Liver (tissue), 8 donors: ENCODE measurements at regions not wholly inside any gene's neighbourhood (a gene's known extent, or its start where the extent isn't known, plus 50 kb on each side); places are given as distances from the start of the nearest gene placed in this dataset.

Experiments used
- DNase-seq: peaks from one replicate; pipeline ENCODE4 v3.0.0-alpha.2; 2017; ENCODE audit warnings: low spot score
- H3K27ac ChIP-seq, 2 donors: one replicate each; pipeline ENCODE4 v1.7.0; 2013; ENCODE audit warnings: inconsistent platforms in 2 of 2, low read length in 2 of 2, control low read depth in 1 of 2, low read depth in 1 of 2, mild to moderate bottlenecking in 1 of 2
- H3K27me3 ChIP-seq, 4 donors: one replicate each; pipeline versions ENCODE4 v1.6.1 to v1.7.0; 2013; ENCODE audit warnings: low read length in 3 of 4, inconsistent platforms in 1 of 4, mild to moderate bottlenecking in 1 of 4, moderate library complexity in 1 of 4; ENCODE audit not compliant: control insufficient read depth in 4 of 4, insufficient read depth in 4 of 4
- H3K36me3 ChIP-seq, 4 donors: one replicate each; pipeline versions ENCODE4 v1.6.1 to v1.7.0; 2013; ENCODE audit warnings: low read length in 3 of 4, mild to moderate bottlenecking in 3 of 4, low read depth in 1 of 4, moderate library complexity in 1 of 4; ENCODE audit not compliant: control insufficient read depth in 4 of 4, insufficient read depth in 3 of 4
- H3K4me1 ChIP-seq, 4 donors: one replicate each; pipeline versions ENCODE4 v1.6.1 to v1.7.0; 2013; ENCODE audit warnings: low read length in 3 of 4, mild to moderate bottlenecking in 3 of 4, moderate library complexity in 1 of 4; ENCODE audit not compliant: control insufficient read depth in 4 of 4, insufficient read depth in 4 of 4
- H3K4me3 ChIP-seq, 3 donors: one replicate each; pipeline versions ENCODE4 v1.6.1 to v1.7.0; 2013; ENCODE audit warnings: low read length in 3 of 3, control low read depth in 1 of 3, low read depth in 1 of 3, mild to moderate bottlenecking in 1 of 3
- H3K9ac ChIP-seq, 2 donors: one replicate each; pipeline ENCODE4 v1.7.0; 2013; ENCODE audit warnings: low read length in 2 of 2, mild to moderate bottlenecking in 2 of 2, moderate library complexity in 2 of 2, control low read depth in 1 of 2, low read depth in 1 of 2
- H3K9me3 ChIP-seq, 4 donors: one replicate each; pipeline versions ENCODE4 v1.6.1 to v1.7.0; 2013; ENCODE audit warnings: low read length in 3 of 4; ENCODE audit not compliant: control insufficient read depth in 4 of 4
- EGR1 ChIP-seq, 2 donors: IDR thresholded peaks; 2 replicates each; pipeline ENCODE4 v1.6.1; 2016 to 2018; ENCODE audit warnings: antibody characterized with exemption in 2 of 2, low read depth in 2 of 2
- FOXA1 ChIP-seq: IDR thresholded peaks from 2 replicates; pipeline ENCODE4 v1.6.1; 2016; ENCODE audit warnings: antibody characterized with exemption
- FOXA2 ChIP-seq: IDR thresholded peaks from 2 replicates; pipeline ENCODE4 v1.6.1; 2016; ENCODE audit warnings: antibody characterized with exemption
- GABPA ChIP-seq, 2 donors: IDR thresholded peaks in 1 of 2; conservative IDR thresholded peaks in 1 of 2; 2 replicates each; pipeline ENCODE4 v1.6.1; 2016; ENCODE audit warnings: antibody characterized with exemption in 2 of 2, mild to moderate bottlenecking in 1 of 2, moderate library complexity in 1 of 2
- HNF4A ChIP-seq, 2 donors: conservative IDR thresholded peaks; 2 replicates each; pipeline ENCODE4 v1.6.1; 2016; ENCODE audit warnings: antibody characterized with exemption in 2 of 2, mild to moderate bottlenecking in 2 of 2
- HNF4G ChIP-seq: IDR thresholded peaks from 2 replicates; pipeline ENCODE4 v1.6.1; 2016; ENCODE audit warnings: antibody characterized with exemption
- JUND ChIP-seq, 2 donors: IDR thresholded peaks; 2 replicates each; pipeline ENCODE4 v1.6.1; 2016; ENCODE audit warnings: antibody characterized with exemption in 2 of 2
- MAX ChIP-seq: IDR thresholded peaks from 2 replicates; pipeline ENCODE4 v1.6.1; 2016; ENCODE audit warnings: antibody characterized with exemption
- NR2F2 ChIP-seq: IDR thresholded peaks from 2 replicates; pipeline ENCODE4 v1.6.1; 2016; ENCODE audit warnings: antibody characterized with exemption
- RAD21 ChIP-seq, 2 donors: IDR thresholded peaks; 2 replicates each; pipeline ENCODE4 v1.6.1; 2016; ENCODE audit warnings: antibody characterized with exemption in 2 of 2, mild to moderate bottlenecking in 2 of 2
- REST ChIP-seq: IDR thresholded peaks from 2 replicates; pipeline ENCODE4 v1.6.1; 2016; ENCODE audit warnings: antibody characterized with exemption, mild to moderate bottlenecking
- RXRA ChIP-seq, 2 donors: IDR thresholded peaks; 2 replicates each; pipeline ENCODE4 v1.6.1; 2017 to 2018; ENCODE audit warnings: antibody characterized with exemption in 2 of 2, mild to moderate bottlenecking in 1 of 2
- SP1 ChIP-seq: IDR thresholded peaks from 2 replicates; pipeline ENCODE4 v1.6.1; 2018; ENCODE audit warnings: antibody characterized with exemption, mild to moderate bottlenecking
- TAF1 ChIP-seq: conservative IDR thresholded peaks from 2 replicates; pipeline ENCODE4 v1.6.1; 2016; ENCODE audit warnings: antibody characterized with exemption, mild to moderate bottlenecking
- YY1 ChIP-seq: IDR thresholded peaks from 2 replicates; pipeline ENCODE4 v1.6.1; 2016; ENCODE audit warnings: antibody characterized with exemption, mild to moderate bottlenecking
- ZBTB33 ChIP-seq: IDR thresholded peaks from 2 replicates; pipeline ENCODE4 v1.6.1; 2016; ENCODE audit warnings: antibody characterized with exemption
- whole genome bisulfite sequencing: extraction: QIAGEN DNeasy Blood & Tissue Kit; methylation state at CpG from one replicate; pipeline ENCODE4 v1.1.7; 2013; 5-methylcytosine and 5-hydroxymethylcytosine counted together
- TF ChIP-seq, protein P1 (sequence below): IDR thresholded peaks from 2 replicates; pipeline ENCODE4 v1.6.1; 2016; ENCODE audit warnings: antibody characterized with exemption
- TF ChIP-seq, protein P2 (sequence below): fragments of 150-350 bp; IDR thresholded peaks from 2 replicates; pipeline ENCODE4 v1.5.1; 2017; ENCODE audit warnings: improper control_type of control experiment, low read depth, low read length; ENCODE audit not compliant: missing input control
- donor health status: healthy.
- donor health status: healthy.
- donor health status: healthy.
- donor health status: healthy.
- donor health status: healthy.

DNA sequence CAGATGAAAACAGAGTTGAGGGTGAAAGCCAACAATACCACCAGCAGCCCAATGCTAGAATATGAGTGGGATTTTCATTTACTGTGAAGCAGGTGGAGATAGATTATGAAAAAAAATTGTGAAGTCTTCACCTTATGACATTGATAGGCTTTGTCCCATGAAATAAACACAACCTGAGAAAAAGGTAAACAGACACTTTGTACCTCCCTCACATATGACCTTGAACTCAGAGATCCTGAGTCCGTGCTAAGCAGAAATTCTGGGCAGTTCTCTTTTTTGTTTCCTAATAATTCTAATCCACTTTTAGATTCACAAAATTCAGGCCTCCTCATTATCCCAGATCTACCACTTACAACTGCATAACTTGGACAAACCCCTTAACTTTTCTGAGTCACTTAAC lies 127.3 kb upstream of the RORB start:
- Histone ChIP-seq H3K9ac (no peak overlapping the region), H3K9me3 (no peaks in the 10 kb centered on the region), H3K4me1 (peaks cover 0 to 10% (median 1%) of the 10 kb centered on the region in 4 donors), H3K27ac (no peak overlapping the region), H3K4me3 (no peak overlapping the region), H3K36me3 (no peaks in the 10 kb centered on the region), H3K27me3 (no peaks in the 10 kb centered on the region)
- DNase-seq, result no peak
- TF ChIP-seq JUND (IDR thresholded peaks at IDR 0.05) (no peak), TAF1 (no peak), ZBTB33 (no peak), YY1 (peak; percentile 30), NR2F2 (no peak), FOXA1 (peak; percentile 63), GABPA (IDR thresholded peaks at IDR 0.05 in 1 of 2, conservative IDR thresholded peaks at IDR 0.05 in 1 of 2) (no peak), RXRA (IDR thresholded peaks at IDR 0.05) (peak; percentile 68 to 75), SP1 (peak; percentile 70), HNF4A (conservative IDR thresholded peaks at IDR 0.05) (peak; percentile 95 to 96), FOXA2 (peak; percentile 60), REST (no peak), MAX (peak; percentile 48), HNF4G (peak; percentile 51), EGR1 (IDR thresholded peaks at IDR 0.05; ENCODE audit: low read depth in 2 of 2) (no peak), RAD21 (IDR thresholded peaks at IDR 0.05) (peak; percentile 15 to 26)
- TF ChIP-seq, protein P1, sequence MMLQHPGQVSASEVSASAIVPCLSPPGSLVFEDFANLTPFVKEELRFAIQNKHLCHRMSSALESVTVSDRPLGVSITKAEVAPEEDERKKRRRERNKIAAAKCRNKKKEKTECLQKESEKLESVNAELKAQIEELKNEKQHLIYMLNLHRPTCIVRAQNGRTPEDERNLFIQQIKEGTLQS, result no peak
- TF ChIP-seq, protein P2, sequence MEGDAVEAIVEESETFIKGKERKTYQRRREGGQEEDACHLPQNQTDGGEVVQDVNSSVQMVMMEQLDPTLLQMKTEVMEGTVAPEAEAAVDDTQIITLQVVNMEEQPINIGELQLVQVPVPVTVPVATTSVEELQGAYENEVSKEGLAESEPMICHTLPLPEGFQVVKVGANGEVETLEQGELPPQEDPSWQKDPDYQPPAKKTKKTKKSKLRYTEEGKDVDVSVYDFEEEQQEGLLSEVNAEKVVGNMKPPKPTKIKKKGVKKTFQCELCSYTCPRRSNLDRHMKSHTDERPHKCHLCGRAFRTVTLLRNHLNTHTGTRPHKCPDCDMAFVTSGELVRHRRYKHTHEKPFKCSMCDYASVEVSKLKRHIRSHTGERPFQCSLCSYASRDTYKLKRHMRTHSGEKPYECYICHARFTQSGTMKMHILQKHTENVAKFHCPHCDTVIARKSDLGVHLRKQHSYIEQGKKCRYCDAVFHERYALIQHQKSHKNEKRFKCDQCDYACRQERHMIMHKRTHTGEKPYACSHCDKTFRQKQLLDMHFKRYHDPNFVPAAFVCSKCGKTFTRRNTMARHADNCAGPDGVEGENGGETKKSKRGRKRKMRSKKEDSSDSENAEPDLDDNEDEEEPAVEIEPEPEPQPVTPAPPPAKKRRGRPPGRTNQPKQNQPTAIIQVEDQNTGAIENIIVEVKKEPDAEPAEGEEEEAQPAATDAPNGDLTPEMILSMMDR, result no peak
- WGBS, result 22% methylated on average over 1 of the region's 1 CpG
